ENCODE measurements at regions not wholly inside any gene's neighbourhood (a gene's known extent, or its start where the extent isn't known, plus 50 kb on each side); places are given as distances from the start of the nearest gene placed in this dataset.
A peak's percentile ranks its signal among the peaks of the same experiment; 100 is the strongest.

DNA sequence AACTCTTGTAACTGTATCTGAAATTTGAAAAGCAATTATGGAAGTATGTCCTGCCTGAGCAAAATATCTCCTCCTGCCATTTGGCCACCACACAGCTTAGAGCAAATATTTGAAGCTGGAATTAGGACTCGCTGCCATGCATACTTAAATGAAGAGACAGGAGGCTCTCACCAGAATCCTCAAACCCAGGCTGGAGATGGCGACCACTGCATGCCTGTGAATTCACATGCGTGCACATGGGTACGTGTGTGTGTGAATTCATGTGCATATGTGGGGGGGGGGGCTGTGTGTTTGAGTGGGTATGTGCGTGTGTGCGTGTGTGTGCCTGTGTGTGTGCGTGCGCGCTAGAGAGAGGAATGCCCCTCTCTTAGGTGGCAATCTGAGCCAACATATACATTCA, 84.1 kb upstream of the IRX1 start:
- Mint-ChIP-seq H3K4me3 (no peak overlapping the region), H3K4me1 (peaks cover 49% of the 10 kb centered on the region), H3K9me3 (peaks cover 8% of the 10 kb centered on the region), H3K27ac (ENCODE audit: unreplicated experiment) (no peak overlapping the region), H3K36me3 (ENCODE audit: low read depth) (peaks cover 10% of the 10 kb centered on the region), H3K27me3 (ENCODE audit: low read depth) (no peaks in the 10 kb centered on the region)
- TF ChIP-seq, protein P1, sequence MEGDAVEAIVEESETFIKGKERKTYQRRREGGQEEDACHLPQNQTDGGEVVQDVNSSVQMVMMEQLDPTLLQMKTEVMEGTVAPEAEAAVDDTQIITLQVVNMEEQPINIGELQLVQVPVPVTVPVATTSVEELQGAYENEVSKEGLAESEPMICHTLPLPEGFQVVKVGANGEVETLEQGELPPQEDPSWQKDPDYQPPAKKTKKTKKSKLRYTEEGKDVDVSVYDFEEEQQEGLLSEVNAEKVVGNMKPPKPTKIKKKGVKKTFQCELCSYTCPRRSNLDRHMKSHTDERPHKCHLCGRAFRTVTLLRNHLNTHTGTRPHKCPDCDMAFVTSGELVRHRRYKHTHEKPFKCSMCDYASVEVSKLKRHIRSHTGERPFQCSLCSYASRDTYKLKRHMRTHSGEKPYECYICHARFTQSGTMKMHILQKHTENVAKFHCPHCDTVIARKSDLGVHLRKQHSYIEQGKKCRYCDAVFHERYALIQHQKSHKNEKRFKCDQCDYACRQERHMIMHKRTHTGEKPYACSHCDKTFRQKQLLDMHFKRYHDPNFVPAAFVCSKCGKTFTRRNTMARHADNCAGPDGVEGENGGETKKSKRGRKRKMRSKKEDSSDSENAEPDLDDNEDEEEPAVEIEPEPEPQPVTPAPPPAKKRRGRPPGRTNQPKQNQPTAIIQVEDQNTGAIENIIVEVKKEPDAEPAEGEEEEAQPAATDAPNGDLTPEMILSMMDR (conservative IDR thresholded peaks at IDR 0.05) = no peak
- DNase-seq (ENCODE audit: low read depth, low spot score) = no peak

DNA sequence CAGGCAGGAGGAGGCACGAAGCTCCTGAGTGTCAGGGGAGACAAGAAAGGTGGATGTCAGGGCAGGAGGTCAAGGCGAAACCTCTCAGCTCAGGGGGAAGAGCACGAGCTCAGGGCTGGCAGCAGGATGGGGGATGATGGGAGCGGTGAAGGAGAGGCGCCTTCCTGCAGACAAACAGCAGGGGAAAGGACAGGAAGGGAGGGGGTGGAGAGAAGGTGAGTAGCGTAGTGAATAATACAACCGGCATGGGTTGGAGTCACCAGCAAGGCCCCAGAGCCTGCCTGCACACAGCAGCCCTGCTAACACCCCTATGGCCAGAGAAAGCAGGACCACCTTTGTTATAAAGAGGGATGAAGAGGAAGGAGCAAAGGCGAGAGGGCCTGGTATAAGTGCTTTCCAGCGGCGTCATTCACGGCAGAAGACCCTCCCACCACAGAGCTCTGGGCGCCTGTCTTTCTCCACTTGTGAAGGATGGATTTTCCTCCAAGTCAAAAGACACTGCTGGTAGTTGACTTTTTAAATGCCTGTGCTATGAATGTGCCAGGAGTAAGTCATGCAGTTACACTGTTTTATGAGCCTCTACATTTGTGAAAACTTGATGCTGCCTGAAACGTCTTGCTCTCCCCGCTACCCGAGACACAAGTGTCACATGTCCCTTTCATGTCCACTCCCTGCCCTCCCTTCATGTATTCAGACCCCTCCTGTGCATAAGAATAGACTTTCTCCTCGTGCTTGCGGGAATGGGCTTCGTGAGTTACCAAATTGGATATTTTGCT, 84.8 kb upstream of the IRX1 start:
- Mint-ChIP-seq H3K4me1 (peaks cover 42% of the 10 kb centered on the region), H3K4me3 (no peak overlapping the region), H3K27me3 (ENCODE audit: low read depth) (no peaks in the 10 kb centered on the region), H3K27ac (ENCODE audit: unreplicated experiment) (no peak overlapping the region), H3K9me3 (peaks cover 8% of the 10 kb centered on the region), H3K36me3 (ENCODE audit: low read depth) (peaks cover 10% of the 10 kb centered on the region)
- DNase-seq (ENCODE audit: low read depth, low spot score) = no peak
- TF ChIP-seq, protein P1 (conservative IDR thresholded peaks at IDR 0.05) = no peak

DNA sequence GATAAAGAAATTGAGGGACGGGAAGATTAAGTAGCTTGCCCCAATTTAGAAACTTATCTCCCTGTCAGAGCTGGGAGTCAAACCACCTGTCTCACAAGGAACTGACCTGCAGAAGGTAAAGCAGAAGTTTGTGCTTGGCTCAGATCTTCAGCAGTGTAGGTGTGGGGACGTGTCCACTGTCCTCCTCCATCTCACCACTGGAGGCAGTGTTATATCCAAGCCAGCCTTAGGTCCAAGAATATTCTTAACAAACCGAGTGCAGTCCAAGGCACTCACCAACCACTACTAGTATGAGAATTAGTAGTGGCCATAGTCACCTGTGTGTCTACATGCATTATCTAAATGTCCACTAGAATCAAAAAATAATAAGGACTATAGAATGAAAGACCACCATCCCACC, 86.3 kb upstream of the IRX1 start:
- Mint-ChIP-seq H3K9me3 (peaks cover 6% of the 10 kb centered on the region), H3K4me3 (no peak overlapping the region), H3K36me3 (ENCODE audit: low read depth) (peaks cover 10% of the 10 kb centered on the region), H3K27me3 (ENCODE audit: low read depth) (no peaks in the 10 kb centered on the region), H3K27ac (ENCODE audit: unreplicated experiment) (no peak overlapping the region), H3K4me1 (peaks cover 33% of the 10 kb centered on the region)
- no peak for DNase-seq (ENCODE audit: low read depth, low spot score)
- TF ChIP-seq, protein P1 (conservative IDR thresholded peaks at IDR 0.05) = peak; percentile 31

GRCh38 chr5:3508395-3508794, 87.2 kb upstream of the IRX1 start:
- H3K27me3 Mint-ChIP-seq (ENCODE audit: low read depth) = no peaks in the 10 kb centered on the region
- TF ChIP-seq, protein P1 (conservative IDR thresholded peaks at IDR 0.05) = no peak

DNA sequence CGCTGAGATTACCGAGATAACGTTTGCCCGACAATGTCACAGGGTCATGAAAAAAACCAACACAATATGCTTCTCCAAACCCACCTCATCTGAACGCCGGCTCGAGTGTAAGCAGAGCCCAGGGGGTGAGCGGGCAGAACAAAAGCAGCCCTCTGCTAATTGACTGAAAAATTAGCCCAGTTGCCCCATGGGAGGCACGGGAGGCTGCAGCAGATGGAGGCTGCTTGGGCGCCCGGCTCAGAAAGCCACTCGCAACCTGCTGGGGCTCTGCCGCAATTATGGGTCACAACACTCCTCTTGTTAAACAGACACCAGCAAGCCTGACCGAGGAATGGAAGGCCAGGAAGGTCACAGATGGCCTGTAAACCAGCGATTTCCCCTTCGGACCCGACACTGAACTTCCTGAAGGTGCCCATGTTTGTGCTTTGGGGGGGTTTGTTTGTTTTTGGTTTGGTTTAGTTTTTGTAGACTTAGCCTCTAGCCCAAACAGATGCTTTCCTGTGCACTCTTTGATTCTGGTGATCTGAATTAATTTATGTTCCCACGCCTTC, 104.6 kb upstream of the IRX1 start:
- DNase-seq (ENCODE audit: low read depth, low spot score) = no peak
- peaks cover 3% of the 10 kb centered on the region for H3K36me3 Mint-ChIP-seq (ENCODE audit: low read depth)
- TF ChIP-seq, protein P1 (conservative IDR thresholded peaks at IDR 0.05) = no peak
- peaks cover 4% of the 10 kb centered on the region for H3K9me3 Mint-ChIP-seq
- no peak overlapping the region for H3K27ac Mint-ChIP-seq (ENCODE audit: unreplicated experiment)
- peaks cover 25% of the 10 kb centered on the region for H3K4me1 Mint-ChIP-seq
- H3K27me3 Mint-ChIP-seq (ENCODE audit: low read depth) = peaks cover 2% of the 10 kb centered on the region
- H3K4me3 Mint-ChIP-seq = no peak overlapping the region

More at GRCh38 chr5:3508395-3508794, 87.2 kb upstream of the IRX1 start:
- H3K36me3 Mint-ChIP-seq (ENCODE audit: low read depth) = peaks cover 10% of the 10 kb centered on the region
- H3K9me3 Mint-ChIP-seq = peaks cover 6% of the 10 kb centered on the region
- no peak for DNase-seq (ENCODE audit: low read depth, low spot score)
- no peak overlapping the region for H3K4me3 Mint-ChIP-seq
- peaks cover 24% of the 10 kb centered on the region for H3K4me1 Mint-ChIP-seq
- H3K27ac Mint-ChIP-seq (ENCODE audit: unreplicated experiment) = no peak overlapping the region
